GM12878 (cell line): ENCODE measurements at regions not wholly inside any gene's neighbourhood (a gene's known extent, or its start where the extent isn't known, plus 50 kb on each side); places are given as distances from the start of the nearest gene placed in this dataset.

Source experiments
- ELK1 ChIP-seq: IDR thresholded peaks from 2 replicates; pipeline ENCODE4 v1.6.1; 2012; ENCODE audit warnings: low read depth, low read length, improper control_type of control experiment
- EP300 ChIP-seq, 2 experiments: fragments of 150-350 bp in 1 of 2; IDR thresholded peaks; 2 replicates each; pipeline ENCODE4 v1.6.1; 2011 to 2012; ENCODE audit warnings: low read depth in 2 of 2, low read length in 2 of 2, borderline replicate concordance in 1 of 2, improper control_type of control experiment in 1 of 2, inconsistent platforms in 1 of 2; ENCODE audit not compliant: control insufficient read depth in 1 of 2
- ESRRA ChIP-seq: IDR thresholded peaks from 2 replicates; pipeline ENCODE4 v1.6.1; 2012; ENCODE audit warnings: mild to moderate bottlenecking, low read length, improper control_type of control experiment
- FOXK2 ChIP-seq: fragments of 450-650 bp; IDR thresholded peaks from 2 replicates; pipeline ENCODE4 v1.6.1; 2017; ENCODE audit warnings: mild to moderate bottlenecking, moderate library complexity
- GATAD2B ChIP-seq: fragments of 450-650 bp; conservative IDR thresholded peaks from 2 replicates; pipeline ENCODE4 v1.6.1; 2017; ENCODE audit warnings: low read depth, mild to moderate bottlenecking, moderate library complexity
- HDGF ChIP-seq: fragments of 450-650 bp; IDR thresholded peaks from 2 replicates; pipeline ENCODE4 v1.6.1; 2016; ENCODE audit warnings: antibody characterized with exemption
- IKZF1 ChIP-seq: fragments of 450-650 bp; conservative IDR thresholded peaks from 2 replicates; pipeline ENCODE4 v1.6.1; 2017; ENCODE audit warnings: antibody characterized with exemption, mild to moderate bottlenecking
- NFIC ChIP-seq: IDR thresholded peaks from 2 replicates; pipeline ENCODE4 v1.6.1; 2012; ENCODE audit warnings: low read depth, mild to moderate bottlenecking, inconsistent platforms, low read length, moderate library complexity
- PRDM15 ChIP-seq: fragments of 450-650 bp; formaldehyde crosslinking; IDR thresholded peaks from 2 replicates; pipeline ENCODE4 v1.4.0; 2020; ENCODE audit warnings: mild to moderate bottlenecking, moderate library complexity
- SIX5 ChIP-seq: IDR thresholded peaks from 2 replicates; pipeline ENCODE4 v1.6.1; 2011; ENCODE audit warnings: mild to moderate bottlenecking, low read depth, low read length, moderate library complexity; ENCODE audit not compliant: severe bottlenecking
- SRF ChIP-seq, 2 experiments: IDR thresholded peaks; 2 replicates each; pipeline ENCODE4 v1.6.1; 2011; ENCODE audit warnings: low read depth in 2 of 2, low read length in 2 of 2, mild to moderate bottlenecking in 1 of 2, moderate library complexity in 1 of 2
- ZBED1 ChIP-seq: IDR thresholded peaks from 2 replicates; pipeline ENCODE4 v1.6.1; 2016; ENCODE audit warnings: borderline replicate concordance
- ZZZ3 ChIP-seq: IDR thresholded peaks from 2 replicates; pipeline ENCODE4 v1.6.1; 2011; ENCODE audit warnings: low read depth; ENCODE audit not compliant: control insufficient read depth, insufficient read length
- TF ChIP-seq, protein P1 (sequence below): fragments of 450-650 bp; formaldehyde crosslinking; IDR thresholded peaks from 2 replicates; pipeline ENCODE4 v1.5.0; 2022; ENCODE audit warnings: mild to moderate bottlenecking, missing genetic modification characterization
- TF ChIP-seq, protein P2 (sequence below): fragments of 450-650 bp; IDR thresholded peaks from 2 replicates; pipeline ENCODE4 v1.6.1; 2017; ENCODE audit warnings: mild to moderate bottlenecking, low read depth, inconsistent platforms; ENCODE audit not compliant: poor library complexity, severe bottlenecking
- TF ChIP-seq, protein P3 (sequence below): fragments of 450-650 bp; IDR thresholded peaks from 2 replicates; pipeline ENCODE4 v1.6.1; 2017; ENCODE audit warnings: low read depth, mild to moderate bottlenecking, moderate library complexity

- TF ChIP-seq, protein P1, sequence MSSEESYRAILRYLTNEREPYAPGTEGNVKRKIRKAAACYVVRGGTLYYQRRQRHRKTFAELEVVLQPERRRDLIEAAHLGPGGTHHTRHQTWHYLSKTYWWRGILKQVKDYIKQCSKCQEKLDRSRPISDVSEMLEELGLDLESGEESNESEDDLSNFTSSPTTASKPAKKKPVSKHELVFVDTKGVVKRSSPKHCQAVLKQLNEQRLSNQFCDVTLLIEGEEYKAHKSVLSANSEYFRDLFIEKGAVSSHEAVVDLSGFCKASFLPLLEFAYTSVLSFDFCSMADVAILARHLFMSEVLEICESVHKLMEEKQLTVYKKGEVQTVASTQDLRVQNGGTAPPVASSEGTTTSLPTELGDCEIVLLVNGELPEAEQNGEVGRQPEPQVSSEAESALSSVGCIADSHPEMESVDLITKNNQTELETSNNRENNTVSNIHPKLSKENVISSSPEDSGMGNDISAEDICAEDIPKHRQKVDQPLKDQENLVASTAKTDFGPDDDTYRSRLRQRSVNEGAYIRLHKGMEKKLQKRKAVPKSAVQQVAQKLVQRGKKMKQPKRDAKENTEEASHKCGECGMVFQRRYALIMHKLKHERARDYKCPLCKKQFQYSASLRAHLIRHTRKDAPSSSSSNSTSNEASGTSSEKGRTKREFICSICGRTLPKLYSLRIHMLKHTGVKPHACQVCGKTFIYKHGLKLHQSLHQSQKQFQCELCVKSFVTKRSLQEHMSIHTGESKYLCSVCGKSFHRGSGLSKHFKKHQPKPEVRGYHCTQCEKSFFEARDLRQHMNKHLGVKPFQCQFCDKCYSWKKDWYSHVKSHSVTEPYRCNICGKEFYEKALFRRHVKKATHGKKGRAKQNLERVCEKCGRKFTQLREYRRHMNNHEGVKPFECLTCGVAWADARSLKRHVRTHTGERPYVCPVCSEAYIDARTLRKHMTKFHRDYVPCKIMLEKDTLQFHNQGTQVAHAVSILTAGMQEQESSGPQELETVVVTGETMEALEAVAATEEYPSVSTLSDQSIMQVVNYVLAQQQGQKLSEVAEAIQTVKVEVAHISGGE = no peak
- TF ChIP-seq ZBED1 (peak; percentile 95), ZZZ3 (no peak), EP300 (IDR thresholded peaks at IDR 0.05; ENCODE audit: borderline replicate concordance in 1 of 2, control insufficient read depth in 1 of 2, low read depth in 2 of 2, low read length in 2 of 2) (peak; percentile 88; a peak in 3 of 4 replicates), ELK1 (no peak), GATAD2B (peak; percentile 73; the same call in 1 of the 2 replicates), NFIC (peak; percentile 99), IKZF1 (peak; percentile 95), SIX5 (no peak), ESRRA (no peak), HDGF (no peak), FOXK2 (no peak), PRDM15 (CRISPR knock-in tag) (no peak), SRF (IDR thresholded peaks at IDR 0.05; ENCODE audit: low read depth in 2 of 2, low read length in 2 of 2) (peak in 1 of 2 experiments; percentile 69; a peak in 1 of 4 replicates)
- TF ChIP-seq, protein P2, sequence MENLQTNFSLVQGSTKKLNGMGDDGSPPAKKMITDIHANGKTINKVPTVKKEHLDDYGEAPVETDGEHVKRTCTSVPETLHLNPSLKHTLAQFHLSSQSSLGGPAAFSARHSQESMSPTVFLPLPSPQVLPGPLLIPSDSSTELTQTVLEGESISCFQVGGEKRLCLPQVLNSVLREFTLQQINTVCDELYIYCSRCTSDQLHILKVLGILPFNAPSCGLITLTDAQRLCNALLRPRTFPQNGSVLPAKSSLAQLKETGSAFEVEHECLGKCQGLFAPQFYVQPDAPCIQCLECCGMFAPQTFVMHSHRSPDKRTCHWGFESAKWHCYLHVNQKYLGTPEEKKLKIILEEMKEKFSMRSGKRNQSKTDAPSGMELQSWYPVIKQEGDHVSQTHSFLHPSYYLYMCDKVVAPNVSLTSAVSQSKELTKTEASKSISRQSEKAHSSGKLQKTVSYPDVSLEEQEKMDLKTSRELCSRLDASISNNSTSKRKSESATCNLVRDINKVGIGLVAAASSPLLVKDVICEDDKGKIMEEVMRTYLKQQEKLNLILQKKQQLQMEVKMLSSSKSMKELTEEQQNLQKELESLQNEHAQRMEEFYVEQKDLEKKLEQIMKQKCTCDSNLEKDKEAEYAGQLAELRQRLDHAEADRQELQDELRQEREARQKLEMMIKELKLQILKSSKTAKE = peak; percentile 56
- TF ChIP-seq, protein P3, sequence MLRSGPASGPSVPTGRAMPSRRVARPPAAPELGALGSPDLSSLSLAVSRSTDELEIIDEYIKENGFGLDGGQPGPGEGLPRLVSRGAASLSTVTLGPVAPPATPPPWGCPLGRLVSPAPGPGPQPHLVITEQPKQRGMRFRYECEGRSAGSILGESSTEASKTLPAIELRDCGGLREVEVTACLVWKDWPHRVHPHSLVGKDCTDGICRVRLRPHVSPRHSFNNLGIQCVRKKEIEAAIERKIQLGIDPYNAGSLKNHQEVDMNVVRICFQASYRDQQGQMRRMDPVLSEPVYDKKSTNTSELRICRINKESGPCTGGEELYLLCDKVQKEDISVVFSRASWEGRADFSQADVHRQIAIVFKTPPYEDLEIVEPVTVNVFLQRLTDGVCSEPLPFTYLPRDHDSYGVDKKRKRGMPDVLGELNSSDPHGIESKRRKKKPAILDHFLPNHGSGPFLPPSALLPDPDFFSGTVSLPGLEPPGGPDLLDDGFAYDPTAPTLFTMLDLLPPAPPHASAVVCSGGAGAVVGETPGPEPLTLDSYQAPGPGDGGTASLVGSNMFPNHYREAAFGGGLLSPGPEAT = peak; percentile 79
These were observed 72.2 kb upstream of the NAA20 start (continued) for GRCh38 chr20:19944772-19945459.
